ENCODE measurements at regions not wholly inside any gene's neighbourhood (a gene's known extent, or its start where the extent isn't known, plus 50 kb on each side); places are given as distances from the start of the nearest gene placed in this dataset.
"Not testable (repeated sequence)": the region's sequence is repeated elsewhere in the genome, so short reads cannot be mapped to it uniquely, and the experiment has no call there.

GRCh38 chr7:84921154-84921553 lies 265.7 kb downstream of the SEMA3D start:
- H3K36me3 Mint-ChIP-seq (ENCODE audit: low read depth) = no peaks in the 10 kb centered on the region
- H3K9me3 Mint-ChIP-seq = peaks cover 8% of the 10 kb centered on the region
- no peak for TF ChIP-seq CTCF (IDR thresholded peaks at IDR 0.05; ENCODE audit: unreplicated experiment in 3 of 3)
- H3K4me1 Mint-ChIP-seq = no peaks in the 10 kb centered on the region
- no peak overlapping the region for H3K4me3 Mint-ChIP-seq
- no peak overlapping the region for H3K27ac Mint-ChIP-seq
- H3K27me3 Mint-ChIP-seq (ENCODE audit: low read depth) = no peaks in the 10 kb centered on the region

DNA sequence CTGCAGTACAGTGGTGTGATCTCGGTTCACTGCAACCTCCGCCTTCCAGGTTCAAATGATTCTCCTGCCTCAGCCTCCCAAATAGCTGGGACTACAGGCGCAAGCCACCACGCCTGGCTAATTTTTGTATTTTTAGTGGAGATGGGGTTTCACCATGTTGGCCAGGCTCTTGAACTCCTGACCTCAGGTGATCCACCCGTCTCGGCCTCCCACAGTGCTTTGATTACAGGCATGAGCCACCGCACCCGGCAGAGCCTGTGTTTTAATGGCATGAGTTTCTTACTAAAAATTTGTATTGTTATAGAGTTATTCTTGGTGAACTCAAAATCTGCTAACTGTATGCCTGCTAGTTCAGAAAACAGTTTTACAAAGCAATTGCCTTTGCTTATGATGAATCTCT lies 269.9 kb downstream of the SEMA3D start:
- H3K27me3 Mint-ChIP-seq (ENCODE audit: low read depth); H3K36me3 Mint-ChIP-seq (ENCODE audit: low read depth); H3K4me1 Mint-ChIP-seq; H3K27ac Mint-ChIP-seq; H3K4me3 Mint-ChIP-seq; H3K9me3 Mint-ChIP-seq: not testable (repeated sequence)

GRCh38 chr7:84916161-84916560 lies 270.7 kb downstream of the SEMA3D start:
- Mint-ChIP-seq H3K4me3 (no peak overlapping the region), H3K36me3 (ENCODE audit: low read depth) (no peaks in the 10 kb centered on the region), H3K27me3 (ENCODE audit: low read depth) (no peaks in the 10 kb centered on the region), H3K4me1 (no peaks in the 10 kb centered on the region), H3K9me3 (peaks cover 8% of the 10 kb centered on the region), H3K27ac (no peak overlapping the region)
- TF ChIP-seq CTCF (IDR thresholded peaks at IDR 0.05; ENCODE audit: unreplicated experiment in 3 of 3) = no peak

GRCh38 chr7:84914598-84914997 lies 272.3 kb downstream of the SEMA3D start:
- Mint-ChIP-seq H3K4me3 (no peak overlapping the region), H3K4me1 (no peaks in the 10 kb centered on the region), H3K36me3 (ENCODE audit: low read depth) (no peaks in the 10 kb centered on the region), H3K27ac (no peak overlapping the region), H3K9me3 (peaks cover 2% of the 10 kb centered on the region), H3K27me3 (ENCODE audit: low read depth) (no peaks in the 10 kb centered on the region)
- no peak for TF ChIP-seq CTCF (IDR thresholded peaks at IDR 0.05; ENCODE audit: unreplicated experiment in 3 of 3)

DNA sequence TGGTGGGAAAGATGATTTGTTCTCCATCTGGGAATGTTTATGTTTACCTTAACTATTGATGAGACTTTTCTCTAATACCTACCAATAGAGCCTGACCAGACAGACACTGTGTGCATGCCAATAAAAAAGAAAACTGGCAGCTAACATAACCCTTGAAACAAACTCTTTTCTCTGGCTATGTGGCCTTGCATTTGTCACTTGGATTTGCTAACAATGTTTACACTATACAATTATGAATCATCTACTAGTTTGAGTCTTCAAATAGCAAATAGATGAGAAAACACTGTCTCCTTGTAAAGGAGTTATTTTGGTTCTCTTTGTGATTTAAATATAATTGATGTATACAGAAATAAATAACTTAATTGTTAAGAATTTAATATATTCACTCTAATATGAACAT lies 273.1 kb downstream of the SEMA3D start:
- Mint-ChIP-seq H3K36me3 (ENCODE audit: low read depth) (no peaks in the 10 kb centered on the region), H3K4me1 (no peaks in the 10 kb centered on the region), H3K4me3 (no peak overlapping the region), H3K9me3 (peaks cover 1% of the 10 kb centered on the region), H3K27me3 (ENCODE audit: low read depth) (no peaks in the 10 kb centered on the region), H3K27ac (no peak overlapping the region)
- TF ChIP-seq CTCF (IDR thresholded peaks at IDR 0.05; ENCODE audit: unreplicated experiment in 3 of 3) = no peak

DNA sequence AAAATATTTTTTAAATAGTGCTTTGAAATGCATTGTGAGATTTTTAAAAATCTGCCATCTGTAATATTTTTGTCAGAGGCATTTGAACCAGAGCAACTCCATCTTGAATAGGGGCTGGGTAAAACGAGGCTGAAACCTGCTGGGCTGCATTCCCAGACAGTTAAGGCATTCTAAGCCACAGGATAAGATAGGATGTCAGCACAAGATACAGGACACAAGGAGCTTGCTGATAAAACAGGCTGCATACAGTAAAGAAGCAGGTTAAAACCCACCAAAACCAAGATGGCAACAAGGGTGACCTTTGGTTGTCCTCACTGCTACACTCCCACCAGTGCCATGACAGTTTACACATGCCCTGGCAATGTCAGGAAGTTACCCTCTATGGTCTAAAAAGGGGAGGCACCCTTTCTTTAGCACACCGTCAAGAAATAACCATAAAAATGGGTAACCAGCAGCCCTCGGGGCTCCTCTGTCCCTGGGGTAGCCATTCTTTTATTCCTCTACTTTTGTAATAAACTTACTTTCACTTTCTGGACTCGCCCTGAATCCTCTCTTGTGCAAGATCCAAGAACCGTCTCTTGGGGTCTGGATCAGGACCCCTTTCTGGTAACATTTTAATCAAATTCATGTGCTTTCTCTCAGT lies 273.7 kb downstream of the SEMA3D start:
- TF ChIP-seq CTCF (IDR thresholded peaks at IDR 0.05; ENCODE audit: unreplicated experiment in 3 of 3) = no peak
- Mint-ChIP-seq H3K4me3 (no peak overlapping the region), H3K4me1 (no peaks in the 10 kb centered on the region), H3K36me3 (ENCODE audit: low read depth) (no peaks in the 10 kb centered on the region), H3K27ac (no peak overlapping the region), H3K9me3 (no peaks in the 10 kb centered on the region), H3K27me3 (ENCODE audit: low read depth) (no peaks in the 10 kb centered on the region)

Data from nephron (organoid).